SU-DHL-6 (cell line): ENCODE measurements at regions not wholly inside any gene's neighbourhood (a gene's known extent, or its start where the extent isn't known, plus 50 kb on each side); places are given as distances from the start of the nearest gene placed in this dataset.

Source experiments
- CTCF ChIP-seq: fragments of 200-600 bp; sonication (generic); IDR thresholded peaks from one replicate; pipeline ENCODE4 v1.5.1; 2017; ENCODE audit warnings: antibody characterized with exemption, mild to moderate bottlenecking, low read length, moderate library complexity; ENCODE audit not compliant: insufficient read depth, poor library complexity, severe bottlenecking
- EZH2phosphoT487 ChIP-seq: fragments of 200-600 bp; sonication (generic), shearing (Covaris generic); conservative IDR thresholded peaks from 2 replicates; pipeline ENCODE4 v1.6.1; 2018; ENCODE audit warnings: mild to moderate bottlenecking, antibody characterized with exemption, low read length, moderate library complexity, mixed read lengths

- TF ChIP-seq CTCF (no peak), EZH2phosphoT487 (no peak)
These were observed 287.3 kb upstream of the FLRT2 start for GRCh38 chr14:85242666-85243065.
